Right lobe of liver (tissue), 6 donors: ENCODE measurements at regions not wholly inside any gene's neighbourhood (a gene's known extent, or its start where the extent isn't known, plus 50 kb on each side); places are given as distances from the start of the nearest gene placed in this dataset.

Experiments used
- ATAC-seq, 4 donors: fragments of 200-7000 bp; cut with Tn5 transposase; one replicate each; pipeline ENCODE4 v1.9.1; 2020; ENCODE audit warnings: mild to moderate bottlenecking in 4 of 4, moderate library complexity in 4 of 4
- DNase-seq, 3 donors: peaks; one replicate each; pipeline ENCODE4 v3.0.0-alpha.2; 2020
- H3K27ac ChIP-seq, 3 donors: fragments of 200-600 bp; one replicate each; pipeline ENCODE4 v1.8.0; 2022
- H3K27me3 ChIP-seq, 2 donors: fragments of 200-600 bp; one replicate each; pipeline ENCODE4 v1.8.0; 2022
- H3K36me3 ChIP-seq, 4 donors: fragments of 200-600 bp; sonication (generic) in 1 of 4; one replicate each; pipeline versions ENCODE4 v1.5.1 to v1.8.0; 2017 to 2022; ENCODE audit warnings: control low read depth in 1 of 4
- H3K4me1 ChIP-seq, 4 donors: fragments of 200-600 bp; sonication (generic) in 1 of 4; one replicate each; pipeline versions ENCODE4 v1.5.1 to v1.8.0; 2017 to 2022; ENCODE audit warnings: control low read depth in 1 of 4
- H3K4me3 ChIP-seq, 3 donors: fragments of 200-600 bp; one replicate each; pipeline ENCODE4 v1.8.0; 2022
- H3K9me3 ChIP-seq, 4 donors: fragments of 200-600 bp; sonication (generic) in 1 of 4; one replicate each; pipeline versions ENCODE4 v1.5.1 to v1.8.0; 2017 to 2022; ENCODE audit warnings: control low read depth in 1 of 4
- CTCF ChIP-seq, 4 donors: fragments of 200-600 bp in 3 of 4; fragments of 450-650 bp in 1 of 4; IDR thresholded peaks; one replicate each; pipeline versions ENCODE4 v1.5.1 to v1.8.0; 2016 to 2022; ENCODE audit warnings: antibody characterized with exemption in 4 of 4, mild to moderate bottlenecking in 2 of 4
- POLR2A ChIP-seq: fragments of 450-650 bp; IDR thresholded peaks from one replicate; pipeline ENCODE4 v1.6.1; 2017; ENCODE audit warnings: antibody characterized with exemption, mild to moderate bottlenecking
- WGBS: methylation state at CpG from one replicate; pipeline ENCODE4 v1.1.6; 2018; ENCODE audit warnings: low coverage, low lambda C conversion rate; ENCODE audit not compliant: insufficient coverage; ENCODE audit errors: missing lambda C conversion rate; 5-methylcytosine and 5-hydroxymethylcytosine counted together
- intact Hi-C, 2 donors: fragments of 100-400 bp; cut with DNase I; formaldehyde crosslinking; loops; one replicate each; pipeline versions ENCODE4 v1.11.2 to v1.14.1; 2022
- donor health status: DM: no; HTN: yes; CAD: no.
- donor health status: DM: no; HTN: no; CAD: no.
- donor health status: DM: no; HTN: no; CAD: no.
- donor health status: DM: no; HTN: yes; CAD: no.
- donor health status: DM: no; HTN: yes; CAD: no.

- no peak overlapping the region for H3K27ac ChIP-seq
- intact Hi-C loops, result no loop called here
- peak in 3 of 4 donors; percentile 22 to 44 (median 38) for ATAC-seq
- H3K4me3 ChIP-seq, result no peak overlapping the region
- 7% methylated on average over 2 of the region's 2 CpGs for WGBS
- H3K9me3 ChIP-seq, result no peaks in the 10 kb centered on the region
- H3K4me1 ChIP-seq, result no peaks in the 10 kb centered on the region
- no peaks in the 10 kb centered on the region for H3K27me3 ChIP-seq
- DNase-seq, result no peak
- H3K36me3 ChIP-seq, result no peaks in the 10 kb centered on the region
- TF ChIP-seq POLR2A, result no peak
- peak in 2 of 4 donors; percentile 24 to 35 for TF ChIP-seq CTCF (IDR thresholded peaks at IDR 0.05)
Observed at GRCh38 chr9:115694014-115694413, 459.6 kb upstream of the PAPPA start.

GRCh38 chr9:115694991-115695390 is 458.6 kb upstream of the PAPPA start:
- Histone ChIP-seq H3K4me1 (no peaks in the 10 kb centered on the region), H3K9me3 (no peaks in the 10 kb centered on the region), H3K36me3 (no peaks in the 10 kb centered on the region), H3K4me3 (no peak overlapping the region), H3K27ac (no peak overlapping the region), H3K27me3 (no peaks in the 10 kb centered on the region)
- DNase-seq, result no peak
- intact Hi-C loops, result no loop called here
- ATAC-seq, result no peak
- TF ChIP-seq CTCF (IDR thresholded peaks at IDR 0.05), result no peak

GRCh38 chr9:115712981-115713380 is 440.6 kb upstream of the PAPPA start:
- intact Hi-C loops, result no loop called here
- no peak overlapping the region for H3K27ac ChIP-seq
- H3K27me3 ChIP-seq, result no peaks in the 10 kb centered on the region
- TF ChIP-seq CTCF (IDR thresholded peaks at IDR 0.05), result no peak
- TF ChIP-seq POLR2A, result no peak
- no peak overlapping the region for H3K4me3 ChIP-seq
- 67% methylated on average over 1 of the region's 2 CpGs for WGBS
- no peaks in the 10 kb centered on the region for H3K36me3 ChIP-seq
- no peaks in the 10 kb centered on the region for H3K4me1 ChIP-seq
- ATAC-seq (no peak), DNase-seq (no peak)
- H3K9me3 ChIP-seq, result no peaks in the 10 kb centered on the region

GRCh38 chr9:115715666-115716065 is 437.9 kb upstream of the PAPPA start:
- 31% methylated on average over 2 of the region's 2 CpGs for WGBS
- no peak for ATAC-seq
- H3K36me3 ChIP-seq, result no peaks in the 10 kb centered on the region
- no peak overlapping the region for H3K27ac ChIP-seq
- no peaks in the 10 kb centered on the region for H3K4me1 ChIP-seq
- no peaks in the 10 kb centered on the region for H3K9me3 ChIP-seq
- H3K27me3 ChIP-seq, result no peaks in the 10 kb centered on the region
- no peak overlapping the region for H3K4me3 ChIP-seq
- TF ChIP-seq POLR2A (no peak), CTCF (IDR thresholded peaks at IDR 0.05) (no peak)
- no peak for DNase-seq
- intact Hi-C loops, result no loop called here

- Histone ChIP-seq H3K27ac (no peak overlapping the region), H3K4me1 (no peaks in the 10 kb centered on the region)
- ATAC-seq, result no peak
Observed at GRCh38 chr9:115717298-115717697, 436.3 kb upstream of the PAPPA start.

More at GRCh38 chr9:115717298-115717697, 436.3 kb upstream of the PAPPA start:
- H3K27me3 ChIP-seq, result no peaks in the 10 kb centered on the region
- H3K9me3 ChIP-seq, result no peaks in the 10 kb centered on the region
- no peak for DNase-seq
- no peaks in the 10 kb centered on the region for H3K36me3 ChIP-seq
- no peak overlapping the region for H3K4me3 ChIP-seq
- intact Hi-C loops, result no loop called here
- TF ChIP-seq CTCF (IDR thresholded peaks at IDR 0.05) (no peak), POLR2A (no peak)
